Natural killer cell (primary cell): ENCODE measurements at regions not wholly inside any gene's neighbourhood (a gene's known extent, or its start where the extent isn't known, plus 50 kb on each side); places are given as distances from the start of the nearest gene placed in this dataset.

ENCODE experiments used
- ATAC-seq, 3 donors: fragments of 150-1000 bp in 2 of 3; fragments of 200-7000 bp in 1 of 3; cut with Tn5 transposase; 1 replicate in 1 of 3; 2 replicates in 2 of 3; pipeline ENCODE4 v1.10.0; 2021; ENCODE audit warnings: mild to moderate bottlenecking in 2 of 3, moderate library complexity in 2 of 3
- DNase-seq, 2 donors: peaks; one replicate each; pipeline versions ENCODE4 v3.0.0 to v3.0.0-alpha.2; 2013 to 2021; ENCODE audit warnings: mixed read lengths in 1 of 2
- H3K27ac ChIP-seq: one replicate; pipeline ENCODE4 v1.5.1; 2013; ENCODE audit warnings: mild to moderate bottlenecking, low read length
- H3K27me3 ChIP-seq: one replicate; pipeline ENCODE4 v1.6.1; 2013; ENCODE audit warnings: low read length; ENCODE audit not compliant: control insufficient read depth, insufficient read depth
- H3K36me3 ChIP-seq: one replicate; pipeline ENCODE4 v1.6.1; 2013; ENCODE audit warnings: low read length; ENCODE audit not compliant: control insufficient read depth, insufficient read depth
- H3K4me1 ChIP-seq: one replicate; pipeline ENCODE4 v1.6.1; 2013; ENCODE audit warnings: low read length; ENCODE audit not compliant: control insufficient read depth, insufficient read depth
- H3K4me3 ChIP-seq: one replicate; pipeline ENCODE4 v1.5.1; 2013; ENCODE audit warnings: low read length
- H3K9me3 ChIP-seq: one replicate; pipeline ENCODE4 v1.6.1; 2013; ENCODE audit warnings: low read length; ENCODE audit not compliant: control insufficient read depth, insufficient read depth
- H3K27ac Mint-ChIP-seq, 2 donors: one replicate each; pipeline ENCODE4 v1.8.0; 2022; ENCODE audit warnings: mild to moderate bottlenecking in 2 of 2, mixed read lengths in 2 of 2, moderate library complexity in 1 of 2
- H3K27me3 Mint-ChIP-seq, 2 donors: one replicate each; pipeline ENCODE4 v1.8.0; 2022; ENCODE audit warnings: low read depth in 2 of 2, mixed read lengths in 2 of 2
- H3K36me3 Mint-ChIP-seq: one replicate; pipeline ENCODE4 v1.8.0; 2022; ENCODE audit warnings: mixed read lengths
- H3K4me1 Mint-ChIP-seq, 2 donors: one replicate each; pipeline ENCODE4 v1.8.0; 2022; ENCODE audit warnings: mixed read lengths in 2 of 2
- H3K4me3 Mint-ChIP-seq: one replicate; pipeline ENCODE4 v1.8.0; 2022; ENCODE audit warnings: mild to moderate bottlenecking, moderate library complexity, mixed read lengths
- H3K9me3 Mint-ChIP-seq, 2 donors: one replicate each; pipeline ENCODE4 v1.8.0; 2022; ENCODE audit warnings: mixed read lengths in 2 of 2
- CTCF ChIP-seq: fragments of 200-600 bp; IDR thresholded peaks from one replicate; pipeline ENCODE4 v1.8.0; 2022; ENCODE audit warnings: antibody characterized with exemption
- WGBS: methylation state at CpG from one replicate; pipeline ENCODE4 v1.1.7; 2013; ENCODE audit warnings: missing lambda C conversion rate; ENCODE audit not compliant: insufficient coverage; 5-methylcytosine and 5-hydroxymethylcytosine counted together
- intact Hi-C: fragments of 100-400 bp; cut with micrococcal nuclease; formaldehyde crosslinking; loops from one replicate; pipeline ENCODE4 v1.14.2; 2022

GRCh38 chr2:237156857-237157779 lies 71.4 kb downstream of the COPS8 start:
- Mint-ChIP-seq H3K27ac (no peak overlapping the region), H3K27me3 (peaks cover 7 to 14% of the 10 kb centered on the region in 2 donors), H3K9me3 (no peaks in the 10 kb centered on the region), H3K36me3 (no peaks in the 10 kb centered on the region), H3K4me1 (peaks cover 0 to 6% of the 10 kb centered on the region in 2 donors), H3K4me3 (no peak overlapping the region)
- ATAC-seq (no peak), DNase-seq (no peak)
- Histone ChIP-seq H3K4me1 (no peaks in the 10 kb centered on the region), H3K36me3 (no peaks in the 10 kb centered on the region), H3K27ac (no peak overlapping the region), H3K4me3 (no peak overlapping the region), H3K27me3 (no peaks in the 10 kb centered on the region), H3K9me3 (no peaks in the 10 kb centered on the region)
- WGBS = 84% methylated on average over 34 of the region's 34 CpGs
- TF ChIP-seq CTCF = no peak
- intact Hi-C loops = no loop called here

- H3K4me1 Mint-ChIP-seq = peaks cover 0 to 6% of the 10 kb centered on the region in 2 donors
- H3K27ac ChIP-seq = no peak overlapping the region
- H3K27me3 Mint-ChIP-seq = peaks cover 7 to 13% of the 10 kb centered on the region in 2 donors
- no peaks in the 10 kb centered on the region for H3K4me1 ChIP-seq
- H3K27me3 ChIP-seq = no peaks in the 10 kb centered on the region
- no peak overlapping the region for H3K27ac Mint-ChIP-seq
- no peaks in the 10 kb centered on the region for H3K36me3 Mint-ChIP-seq
- intact Hi-C loops = no loop called here
- no peak overlapping the region for H3K4me3 Mint-ChIP-seq
- H3K4me3 ChIP-seq = no peak overlapping the region
- H3K36me3 ChIP-seq = no peaks in the 10 kb centered on the region
- no peak for TF ChIP-seq CTCF
- no peaks in the 10 kb centered on the region for H3K9me3 Mint-ChIP-seq
- ATAC-seq (no peak), DNase-seq (no peak)
- no peaks in the 10 kb centered on the region for H3K9me3 ChIP-seq
Observed at GRCh38 chr2:237157780-237158102, 72.1 kb downstream of the COPS8 start.

GRCh38 chr2:237158194-237158593 lies 72.5 kb downstream of the COPS8 start:
- intact Hi-C loops = no loop called here
- H3K4me3 Mint-ChIP-seq = no peak overlapping the region
- Histone ChIP-seq H3K27ac (no peak overlapping the region), H3K9me3 (no peaks in the 10 kb centered on the region), H3K36me3 (no peaks in the 10 kb centered on the region), H3K4me1 (no peaks in the 10 kb centered on the region), H3K27me3 (no peaks in the 10 kb centered on the region), H3K4me3 (no peak overlapping the region)
- DNase-seq (no peak), ATAC-seq (no peak)
- no peaks in the 10 kb centered on the region for H3K36me3 Mint-ChIP-seq
- H3K27me3 Mint-ChIP-seq = peaks cover 9 to 13% of the 10 kb centered on the region in 2 donors
- no peak overlapping the region for H3K27ac Mint-ChIP-seq
- peaks cover 0 to 6% of the 10 kb centered on the region in 2 donors for H3K4me1 Mint-ChIP-seq
- WGBS = 96% methylated on average over 6 of the region's 7 CpGs
- TF ChIP-seq CTCF = no peak
- no peaks in the 10 kb centered on the region for H3K9me3 Mint-ChIP-seq
